T1000 (cell line): ENCODE measurements at regions not wholly inside any gene's neighbourhood (a gene's known extent, or its start where the extent isn't known, plus 50 kb on each side); places are given as distances from the start of the nearest gene placed in this dataset.

Experiments used
- DNase-seq: peaks from one replicate; lab custom pipeline; 2025; ENCODE audit warnings: mixed read lengths; lab: John Stamatoyannopoulos, UW

GRCh38 chr1:90200646-90201205 is 205.8 kb downstream of the ZNF326 start:
- DNase-seq: no peak

- no peak for DNase-seq
Measured at GRCh38 chr1:90198616-90199332, 203.9 kb downstream of the ZNF326 start.

- DNase-seq: no peak
Measured at GRCh38 chr1:90193116-90193515, 198.2 kb downstream of the ZNF326 start.

GRCh38 chr1:90192408-90192807 is 197.5 kb downstream of the ZNF326 start:
- DNase-seq: no peak

- DNase-seq: no peak
Measured at GRCh38 chr1:90190523-90190922, 195.6 kb downstream of the ZNF326 start.

- no peak for DNase-seq
Measured at GRCh38 chr1:90189889-90190288, 195.0 kb downstream of the ZNF326 start.

GRCh38 chr1:90187323-90187585 is 192.3 kb downstream of the ZNF326 start:
- DNase-seq: no peak

GRCh38 chr1:90186506-90187322 is 191.8 kb downstream of the ZNF326 start:
- no peak for DNase-seq

- no peak for DNase-seq
Measured at GRCh38 chr1:90176530-90176929, 181.6 kb downstream of the ZNF326 start.

- DNase-seq: no peak
Measured at GRCh38 chr1:90175490-90176167, 180.7 kb downstream of the ZNF326 start.

GRCh38 chr1:90174246-90174645 is 179.3 kb downstream of the ZNF326 start:
- no peak for DNase-seq

GRCh38 chr1:90162216-90162615 is 167.3 kb downstream of the ZNF326 start:
- DNase-seq: no peak

- no peak for DNase-seq
Measured at GRCh38 chr1:90161625-90162024, 166.7 kb downstream of the ZNF326 start.

- no peak for DNase-seq
Measured at GRCh38 chr1:90155721-90156487, 161.0 kb downstream of the ZNF326 start.

GRCh38 chr1:90154711-90155110 is 159.8 kb downstream of the ZNF326 start:
- DNase-seq: no peak

- no peak for DNase-seq
Measured at GRCh38 chr1:90149101-90149500, 154.2 kb downstream of the ZNF326 start.

- no peak for DNase-seq
Measured at GRCh38 chr1:90147093-90147492, 152.2 kb downstream of the ZNF326 start.

GRCh38 chr1:90144820-90145219 is 149.9 kb downstream of the ZNF326 start:
- DNase-seq: no peak

- no peak for DNase-seq
Measured at GRCh38 chr1:90143591-90143990, 148.7 kb downstream of the ZNF326 start.

GRCh38 chr1:90142697-90143096 is 147.8 kb downstream of the ZNF326 start:
- DNase-seq: no peak

GRCh38 chr1:90139837-90140236 is 144.9 kb downstream of the ZNF326 start:
- no peak for DNase-seq

GRCh38 chr1:90135286-90135685 is 140.4 kb downstream of the ZNF326 start:
- DNase-seq: no peak
